K562 (cell line): ENCODE measurements at regions not wholly inside any gene's neighbourhood (a gene's known extent, or its start where the extent isn't known, plus 50 kb on each side); places are given as distances from the start of the nearest gene placed in this dataset.

ENCODE experiments used
- ARID4B ChIP-seq: sonication (generic); formaldehyde crosslinking; IDR thresholded peaks from 2 replicates; pipeline ENCODE4 v1.8.0; 2022; ENCODE audit warnings: mild to moderate bottlenecking, missing genetic modification reagents
- CCAR2 ChIP-seq: fragments of 200-400 bp; formaldehyde crosslinking; IDR thresholded peaks from 2 replicates; pipeline ENCODE4 v1.6.1; 2017; ENCODE audit warnings: mild to moderate bottlenecking, low read depth, low read length
- EP300 ChIP-seq: IDR thresholded peaks from 2 replicates; pipeline ENCODE4 v1.6.1; 2012; ENCODE audit warnings: low read length, improper control_type of control experiment
- ETV6 ChIP-seq, 3 experiments: fragments of 150-350 bp in 1 of 3; sonication (generic) in 1 of 3; formaldehyde crosslinking in 1 of 3; IDR thresholded peaks; 2 replicates each; pipeline versions ENCODE4 v1.6.1 to v1.8.0; 2014 to 2022; ENCODE audit warnings: borderline replicate concordance in 2 of 3, low read depth in 2 of 3, antibody characterized with exemption in 1 of 3, low read length in 1 of 3, mild to moderate bottlenecking in 1 of 3, missing genetic modification reagents in 1 of 3
- GTF2A2 ChIP-seq: IDR thresholded peaks from 2 replicates; pipeline ENCODE4 v1.6.1; 2016; ENCODE audit warnings: mild to moderate bottlenecking, missing genetic modification characterization, missing compliant biosample characterization
- HDAC6 ChIP-seq: IDR thresholded peaks from 2 replicates; pipeline ENCODE4 v1.6.1; 2012; ENCODE audit warnings: low read depth, mild to moderate bottlenecking, control low read depth, inconsistent platforms, low read length, moderate library complexity
- KDM1A ChIP-seq, 2 experiments: fragments of 450-650 bp; IDR thresholded peaks; 2 replicates each; pipeline ENCODE4 v1.6.1; 2016; ENCODE audit warnings: mild to moderate bottlenecking in 2 of 2
- MED1 ChIP-seq: sonication (generic); formaldehyde crosslinking; IDR thresholded peaks from 2 replicates; pipeline ENCODE4 v1.8.1; 2023; ENCODE audit warnings: missing genetic modification reagents, borderline replicate concordance
- NFATC3 ChIP-seq: fragments of 450-650 bp; IDR thresholded peaks from 2 replicates; pipeline ENCODE4 v1.6.1; 2017; ENCODE audit warnings: mild to moderate bottlenecking
- NKRF ChIP-seq: fragments of 450-650 bp; IDR thresholded peaks from 2 replicates; pipeline ENCODE4 v1.6.1; 2016; ENCODE audit warnings: borderline replicate concordance
- ZNF449 ChIP-seq: fragments of 250-450 bp; sonication (Bioruptor Pico); IDR thresholded peaks from 2 replicates; pipeline ENCODE4 v1.8.0; 2022; ENCODE audit warnings: moderate library complexity, mild to moderate bottlenecking, inconsistent platforms
- ZNF609 ChIP-seq: sonication (generic); formaldehyde crosslinking; IDR thresholded peaks from 2 replicates; pipeline ENCODE4 v1.8.1; 2023; ENCODE audit warnings: missing genetic modification reagents, mild to moderate bottlenecking, borderline replicate concordance
- ZNF766 ChIP-seq: fragments of 200-800 bp; sonication (Bioruptor generic); conservative IDR thresholded peaks from 2 replicates; pipeline ENCODE4 v1.6.1; 2016; ENCODE audit warnings: missing genetic modification characterization, missing compliant biosample characterization
- ZSCAN29 ChIP-seq: fragments of 450-650 bp; IDR thresholded peaks from 2 replicates; pipeline ENCODE4 v1.6.1; 2017

- TF ChIP-seq ARID4B (CRISPR knock-in tag) (no peak), ZSCAN29 (no peak), EP300 (no peak), ETV6 (IDR thresholded peaks at IDR 0.05; ENCODE audit: borderline replicate concordance in 1 of 2, low read depth in 2 of 2, low read length in 1 of 2) (no peak), ETV6 (CRISPR knock-in tag; IDR thresholded peaks at IDR 0.05; ENCODE audit: borderline replicate concordance) (no peak), MED1 (CRISPR knock-in tag) (no peak), ZNF449 (CRISPR knock-in tag) (0 out of 2 replicates have a peak, but pooled peaks have one; percentile 17), NFATC3 (no peak), HDAC6 (no peak), CCAR2 (no peak), ZNF766 (CRISPR knock-in tag) (no peak), NKRF (no peak; the same call in 1 of the 2 replicates), KDM1A (IDR thresholded peaks at IDR 0.05) (no peak), GTF2A2 (no peak), ZNF609 (CRISPR knock-in tag) (no peak)
Observed at GRCh38 chr6:27810768-27811450, 101.3 kb downstream of the OR2B2 start (continued).
